HG03103 (cell line): ENCODE measurements at regions not wholly inside any gene's neighbourhood (a gene's known extent, or its start where the extent isn't known, plus 50 kb on each side); places are given as distances from the start of the nearest gene placed in this dataset.

Experiments
- ATAC-seq: cut with Tn5 transposase; IDR thresholded peaks from one replicate; pipeline ENCODE4 v1.9.1; 2021; ENCODE audit warnings: low read depth; ENCODE audit not compliant: unreplicated experiment

GRCh38 chr2:39532933-39533332 lies 95.8 kb upstream of the MAP4K3 start:
- ATAC-seq, result no peak

- ATAC-seq, result no peak
Measured at GRCh38 chr2:39534095-39534711, 97.1 kb upstream of the MAP4K3 start.

- no peak for ATAC-seq
Measured at GRCh38 chr2:39535636-39536185, 98.6 kb upstream of the MAP4K3 start.

- ATAC-seq, result no peak
Measured at GRCh38 chr2:39537150-39537549, 100.1 kb upstream of the MAP4K3 start.

- no peak for ATAC-seq
Measured at GRCh38 chr2:39538718-39539117, 101.6 kb upstream of the MAP4K3 start.

- ATAC-seq, result no peak
Measured at GRCh38 chr2:39540414-39540813, 103.3 kb upstream of the MAP4K3 start.

- no peak for ATAC-seq
Measured at GRCh38 chr2:39541011-39541930, 104.2 kb upstream of the MAP4K3 start.

- no peak for ATAC-seq
Measured at GRCh38 chr2:39542523-39542922, 105.4 kb upstream of the MAP4K3 start.

- ATAC-seq, result no peak
Measured at GRCh38 chr2:39545957-39546356, 108.9 kb upstream of the MAP4K3 start.

- ATAC-seq, result no peak
Measured at GRCh38 chr2:39546409-39546808, 109.3 kb upstream of the MAP4K3 start.

GRCh38 chr2:39546937-39547336 lies 109.9 kb upstream of the MAP4K3 start:
- ATAC-seq, result no peak

GRCh38 chr2:39547811-39548719 lies 111.0 kb upstream of the MAP4K3 start:
- no peak for ATAC-seq

GRCh38 chr2:39549000-39549399 lies 111.9 kb upstream of the MAP4K3 start:
- no peak for ATAC-seq

GRCh38 chr2:39549718-39550464 lies 112.8 kb upstream of the MAP4K3 start:
- ATAC-seq, result no peak

GRCh38 chr2:39550701-39551285 lies 113.7 kb upstream of the MAP4K3 start:
- ATAC-seq, result no peak

GRCh38 chr2:39558906-39559305 lies 106.8 kb upstream of the TMEM178A start:
- no peak for ATAC-seq

- no peak for ATAC-seq
Measured at GRCh38 chr2:39563572-39563971, 102.1 kb upstream of the TMEM178A start.

- ATAC-seq, result no peak
Measured at GRCh38 chr2:39567507-39567906, 98.2 kb upstream of the TMEM178A start.

GRCh38 chr2:39568116-39568515 lies 97.6 kb upstream of the TMEM178A start:
- no peak for ATAC-seq
